Spleen (tissue), 11 donors: ENCODE measurements at regions not wholly inside any gene's neighbourhood (a gene's known extent, or its start where the extent isn't known, plus 50 kb on each side); places are given as distances from the start of the nearest gene placed in this dataset.

ENCODE experiments used
- DNase-seq: peaks from one replicate; pipeline ENCODE4 v3.0.0-alpha.2; 2020
- H3K27ac ChIP-seq, 8 donors: fragments of 200-600 bp; sonication (generic) in 7 of 8; 1 replicate in 4 of 8; 2 replicates in 4 of 8; pipeline versions ENCODE4 v1.5.0 to v1.8.0; 2016 to 2021; ENCODE audit warnings: inconsistent platforms in 4 of 8, mild to moderate bottlenecking in 4 of 8, moderate library complexity in 1 of 8
- H3K27me3 ChIP-seq, 7 donors: fragments of 200-600 bp; sonication (generic) in 6 of 7; replicated peaks in 1 of 7; 1 replicate in 4 of 7; 2 replicates in 3 of 7; pipeline versions ENCODE4 v1.5.0 to v1.8.0; 2016 to 2021; ENCODE audit warnings: inconsistent platforms in 3 of 7, mild to moderate bottlenecking in 1 of 7
- H3K36me3 ChIP-seq, 6 donors: fragments of 200-600 bp; sonication (generic) in 5 of 6; 1 replicate in 4 of 6; 2 replicates in 2 of 6; pipeline versions ENCODE4 v1.5.0 to v1.8.0; 2016 to 2021; ENCODE audit warnings: inconsistent platforms in 2 of 6
- H3K4me1 ChIP-seq, 6 donors: fragments of 200-600 bp; sonication (generic) in 5 of 6; 1 replicate in 3 of 6; 2 replicates in 3 of 6; pipeline versions ENCODE4 v1.5.0 to v1.8.0; 2016 to 2021; ENCODE audit warnings: inconsistent platforms in 3 of 6
- H3K4me3 ChIP-seq, 8 donors: fragments of 200-600 bp; sonication (generic) in 7 of 8; 1 replicate in 4 of 8; 2 replicates in 4 of 8; pipeline versions ENCODE4 v1.5.0 to v1.8.0; 2016 to 2021; ENCODE audit warnings: inconsistent platforms in 4 of 8, mild to moderate bottlenecking in 4 of 8, moderate library complexity in 2 of 8
- H3K9me3 ChIP-seq, 8 donors: fragments of 200-600 bp; sonication (generic) in 7 of 8; 1 replicate in 4 of 8; 2 replicates in 4 of 8; pipeline versions ENCODE4 v1.5.0 to v1.8.0; 2016 to 2021; ENCODE audit warnings: inconsistent platforms in 4 of 8
- POLR2A ChIP-seq, 3 donors: fragments of 450-650 bp; IDR thresholded peaks; one replicate each; pipeline ENCODE4 v1.5.1; 2017; ENCODE audit warnings: antibody characterized with exemption in 3 of 3, mild to moderate bottlenecking in 1 of 3
- POLR2AphosphoS5 ChIP-seq, 3 donors: sonication (generic); formaldehyde crosslinking; IDR thresholded peaks; one replicate each; pipeline ENCODE4 v1.5.1; 2017; ENCODE audit warnings: antibody characterized with exemption in 3 of 3
- WGBS, 5 donors: extraction: QIAGEN DNeasy Blood & Tissue Kit in 3 of 5; methylation state at CpG; one replicate each; pipeline versions ENCODE4 v1.1.5 to v1.1.7; 2013 to 2018; 5-methylcytosine and 5-hydroxymethylcytosine counted together
- intact Hi-C: fragments of 100-400 bp; cut with DNase I; formaldehyde crosslinking; loops from one replicate; pipeline ENCODE4 v1.15.0; 2023; ENCODE audit warnings: low total_unique reads
- TF ChIP-seq, protein P1 (sequence below), 11 experiments: fragments of 200-600 bp in 7 of 11; fragments of 450-650 bp in 4 of 11; sonication (generic) in 4 of 11; IDR thresholded peaks in 8 of 11; conservative IDR thresholded peaks in 3 of 11; 1 replicate in 7 of 11; 2 replicates in 4 of 11; pipeline versions ENCODE4 v1.4.0 to v1.8.0; 2016 to 2021; ENCODE audit warnings: antibody characterized with exemption in 11 of 11, inconsistent platforms in 4 of 11, mild to moderate bottlenecking in 1 of 11
- donor health status: healthy with polysubstance abuse.
- donor health status: DM: no; HTN: no; CAD: no; lungs with moderate emphysema.
- donor health status: DM: no; HTN: no; CAD: no.
- donor health status: Bipolar disorder and iron deficiency.
- donor health status: healthy.
- donor health status: DM: no; HTN: no; CAD: no.
- donor health status: DM: yes; HTN: yes; CAD: no.

GRCh38 chr18:44386401-44386800 is 294.3 kb upstream of the SETBP1 start:
- intact Hi-C loops = no loop called here
- Histone ChIP-seq H3K9me3 (no peaks in the 10 kb centered on the region), H3K27ac (no peak overlapping the region), H3K4me1 (no peaks in the 10 kb centered on the region), H3K27me3 (no peaks in the 10 kb centered on the region), H3K4me3 (no peak overlapping the region), H3K36me3 (no peaks in the 10 kb centered on the region)
- TF ChIP-seq, protein P1, sequence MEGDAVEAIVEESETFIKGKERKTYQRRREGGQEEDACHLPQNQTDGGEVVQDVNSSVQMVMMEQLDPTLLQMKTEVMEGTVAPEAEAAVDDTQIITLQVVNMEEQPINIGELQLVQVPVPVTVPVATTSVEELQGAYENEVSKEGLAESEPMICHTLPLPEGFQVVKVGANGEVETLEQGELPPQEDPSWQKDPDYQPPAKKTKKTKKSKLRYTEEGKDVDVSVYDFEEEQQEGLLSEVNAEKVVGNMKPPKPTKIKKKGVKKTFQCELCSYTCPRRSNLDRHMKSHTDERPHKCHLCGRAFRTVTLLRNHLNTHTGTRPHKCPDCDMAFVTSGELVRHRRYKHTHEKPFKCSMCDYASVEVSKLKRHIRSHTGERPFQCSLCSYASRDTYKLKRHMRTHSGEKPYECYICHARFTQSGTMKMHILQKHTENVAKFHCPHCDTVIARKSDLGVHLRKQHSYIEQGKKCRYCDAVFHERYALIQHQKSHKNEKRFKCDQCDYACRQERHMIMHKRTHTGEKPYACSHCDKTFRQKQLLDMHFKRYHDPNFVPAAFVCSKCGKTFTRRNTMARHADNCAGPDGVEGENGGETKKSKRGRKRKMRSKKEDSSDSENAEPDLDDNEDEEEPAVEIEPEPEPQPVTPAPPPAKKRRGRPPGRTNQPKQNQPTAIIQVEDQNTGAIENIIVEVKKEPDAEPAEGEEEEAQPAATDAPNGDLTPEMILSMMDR (IDR thresholded peaks at IDR 0.05 in 8 of 11, conservative IDR thresholded peaks at IDR 0.05 in 3 of 11) = no peak
- TF ChIP-seq POLR2A (IDR thresholded peaks at IDR 0.05) = no peak
- no peak for TF ChIP-seq POLR2AphosphoS5 (IDR thresholded peaks at IDR 0.05)
- DNase-seq = no peak
- WGBS, 5 donors = 71 to 78% (median 75%) methylated on average over 5 of the region's 5 CpGs

DNA sequence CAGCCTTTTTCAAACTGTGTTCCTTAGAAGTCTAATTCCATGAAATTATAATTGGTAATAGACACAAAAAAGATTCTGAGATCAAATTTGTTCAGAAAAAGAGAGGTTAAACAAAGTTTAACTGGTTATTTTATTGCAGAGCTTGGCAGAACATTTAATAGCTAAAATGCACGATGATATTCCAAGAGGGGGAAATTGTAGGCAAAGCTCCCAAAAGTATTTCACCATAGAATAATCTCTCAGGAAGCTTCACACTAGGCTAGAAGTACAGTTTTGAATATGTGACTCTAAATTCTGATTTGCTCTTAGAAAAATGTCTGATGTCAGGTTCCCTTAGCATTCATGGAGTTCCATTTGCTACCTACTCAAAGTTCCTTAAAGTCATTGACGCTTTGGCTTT is 292.4 kb upstream of the SETBP1 start:
- H3K27me3 ChIP-seq = no peaks in the 10 kb centered on the region
- H3K4me1 ChIP-seq = no peaks in the 10 kb centered on the region
- no peak overlapping the region for H3K4me3 ChIP-seq
- H3K9me3 ChIP-seq = no peaks in the 10 kb centered on the region
- DNase-seq = no peak
- no peak for TF ChIP-seq POLR2AphosphoS5 (IDR thresholded peaks at IDR 0.05)
- TF ChIP-seq, protein P1 (IDR thresholded peaks at IDR 0.05 in 8 of 11, conservative IDR thresholded peaks at IDR 0.05 in 3 of 11) = no peak
- no peaks in the 10 kb centered on the region for H3K36me3 ChIP-seq
- WGBS, 5 donors = 79 to 95% (median 85%) methylated on average over 2 of the region's 2 CpGs
- intact Hi-C loops = no loop called here
- no peak overlapping the region for H3K27ac ChIP-seq

DNA sequence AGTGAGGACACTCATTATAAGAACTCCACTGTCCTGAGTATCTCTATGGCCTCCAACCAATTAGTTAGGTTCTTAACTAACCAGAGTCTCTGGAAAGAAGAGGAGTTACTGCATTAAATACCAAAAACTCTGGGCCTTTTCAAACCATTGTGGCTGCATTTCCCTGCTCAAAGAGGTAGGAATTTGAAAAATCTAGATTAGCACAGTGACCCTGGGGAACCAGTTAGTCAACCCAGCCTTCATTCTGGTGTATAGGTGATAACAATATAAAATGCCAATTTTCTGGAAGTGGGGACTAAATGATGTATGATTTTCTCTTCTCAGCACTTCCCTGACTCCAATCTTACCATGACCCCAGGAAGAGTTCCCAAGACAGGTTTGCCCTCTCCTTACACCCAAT is 287.8 kb upstream of the SETBP1 start:
- TF ChIP-seq, protein P1 (IDR thresholded peaks at IDR 0.05 in 8 of 11, conservative IDR thresholded peaks at IDR 0.05 in 3 of 11) = no peak
- no peak for TF ChIP-seq POLR2AphosphoS5 (IDR thresholded peaks at IDR 0.05)
- no peak for TF ChIP-seq POLR2A (IDR thresholded peaks at IDR 0.05)

GRCh38 chr18:44393406-44393805 is 287.3 kb upstream of the SETBP1 start:
- Histone ChIP-seq H3K4me1 (no peaks in the 10 kb centered on the region), H3K36me3 (no peaks in the 10 kb centered on the region), H3K9me3 (no peaks in the 10 kb centered on the region), H3K27ac (no peak overlapping the region), H3K4me3 (no peak overlapping the region), H3K27me3 (no peaks in the 10 kb centered on the region)
- no peak for DNase-seq
- TF ChIP-seq POLR2A (IDR thresholded peaks at IDR 0.05) (no peak), POLR2AphosphoS5 (IDR thresholded peaks at IDR 0.05) (no peak)
- TF ChIP-seq, protein P1 (IDR thresholded peaks at IDR 0.05 in 8 of 11, conservative IDR thresholded peaks at IDR 0.05 in 3 of 11) = no peak
- 80 to 96% (median 92%) methylated on average over 2 of the region's 2 CpGs for WGBS, 5 donors
- intact Hi-C loops = no loop called here

More for the DNA sequence above, 287.8 kb upstream of the SETBP1 start:
- H3K9me3 ChIP-seq = no peaks in the 10 kb centered on the region
- intact Hi-C loops = no loop called here
- H3K27me3 ChIP-seq = no peaks in the 10 kb centered on the region
- no peaks in the 10 kb centered on the region for H3K36me3 ChIP-seq
- DNase-seq = no peak
- no peak overlapping the region for H3K4me3 ChIP-seq
- no peaks in the 10 kb centered on the region for H3K4me1 ChIP-seq
- no peak overlapping the region for H3K27ac ChIP-seq
